Motor neuron (in vitro differentiated cells): ENCODE measurements at regions not wholly inside any gene's neighbourhood (a gene's known extent, or its start where the extent isn't known, plus 50 kb on each side); places are given as distances from the start of the nearest gene placed in this dataset.

Experiments
- ATAC-seq, 8 experiments: fragments of 200-7000 bp; cut with Tn5 transposase; replicated peaks in 6 of 8; 2 replicates each; pipeline ENCODE4 v1.8.0; 2021; ENCODE audit warnings: mild to moderate bottlenecking in 8 of 8, moderate library complexity in 8 of 8
- H3K27ac ChIP-seq, 2 donors: fragments of 250-450 bp; sonication (Bioruptor Pico); 2 replicates each; pipeline ENCODE4 v1.9.0; 2021; ENCODE audit warnings: antibody characterized with exemption in 2 of 2, mild to moderate bottlenecking in 2 of 2, moderate library complexity in 1 of 2
- H3K4me1 ChIP-seq, 2 donors: fragments of 250-450 bp; sonication (Bioruptor Pico); replicated peaks in 1 of 2; 2 replicates each; pipeline ENCODE4 v1.6.1; 2021; ENCODE audit warnings: antibody characterized with exemption in 2 of 2, mild to moderate bottlenecking in 2 of 2, moderate library complexity in 1 of 2
- H3K4me3 ChIP-seq, 5 donors: fragments of 250-450 bp; sonication (Bioruptor Pico); 2 replicates each; pipeline ENCODE4 v1.9.0; 2021; ENCODE audit warnings: antibody characterized with exemption in 5 of 5, mild to moderate bottlenecking in 5 of 5, moderate library complexity in 4 of 5
- WGBS, 10 experiments: fragments of 450-650 bp; shearing (Covaris generic); methylation state at CpG; one replicate each; pipeline ENCODE4 v1.0.0; 2022; 5-methylcytosine and 5-hydroxymethylcytosine counted together
- in situ Hi-C, 9 experiments: fragments of 400-800 bp; cut with MboI; loops; one replicate each; pipeline ENCODE4 v1.15.0; 2021; ENCODE audit warnings: low sequenced_read_pairs in 9 of 9, low pct_unique_long_range_greater_than_20kb in 2 of 9; ENCODE audit not compliant: unreplicated experiment in 9 of 9

DNA sequence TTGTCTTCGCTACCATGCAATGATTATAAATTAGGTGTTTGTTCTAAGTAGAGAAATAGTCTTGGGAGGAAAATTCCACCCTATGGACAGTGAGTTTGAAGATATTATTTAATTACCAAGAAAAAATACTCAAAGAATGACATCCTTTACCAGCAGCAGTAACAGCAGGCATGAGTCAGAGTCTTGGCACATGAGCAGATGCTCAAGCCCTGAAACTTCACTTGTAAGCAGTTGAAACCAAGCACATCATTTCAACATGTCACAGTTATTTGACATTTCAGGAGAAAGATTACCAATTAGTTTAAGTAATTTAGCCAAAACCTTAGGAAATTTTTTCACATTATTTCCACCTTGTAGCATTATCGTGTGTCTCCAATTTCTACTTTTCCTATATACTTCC lies 99.2 kb downstream of the C12orf50 start:
- no peak overlapping the region for H3K4me3 ChIP-seq
- H3K27ac ChIP-seq, result no peak overlapping the region
- ATAC-seq, result peak in 3 of 8 experiments; percentile 21 to 76 (median 66)
- 25 to 100% (median 85%) methylated on average over 1 to 2 of the region's 2 CpGs for WGBS, 10 experiments
- in situ Hi-C loops, result no loop called here
- H3K4me1 ChIP-seq, result no peaks in the 10 kb centered on the region

DNA sequence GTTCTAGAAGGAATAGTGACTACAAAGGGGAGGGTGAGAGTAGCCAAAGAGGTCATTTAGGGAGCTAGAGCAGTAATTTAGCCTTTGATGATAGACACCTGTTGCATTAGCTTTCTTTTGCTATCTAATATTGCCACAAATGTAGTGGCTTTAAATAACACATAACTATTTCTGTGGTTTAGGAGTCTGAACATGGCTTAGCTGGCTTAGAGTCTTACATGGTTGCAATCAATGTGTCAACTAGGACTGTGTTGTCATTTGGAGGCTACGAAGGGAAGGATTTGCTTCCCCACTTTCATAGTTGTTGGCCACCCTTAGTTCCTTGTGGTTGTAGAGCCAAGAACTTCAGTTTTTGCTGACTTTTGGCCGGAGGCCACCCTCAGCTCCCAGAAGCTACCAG lies 99.9 kb downstream of the C12orf50 start:
- ATAC-seq, result no peak
- in situ Hi-C loops, result no loop called here

DNA sequence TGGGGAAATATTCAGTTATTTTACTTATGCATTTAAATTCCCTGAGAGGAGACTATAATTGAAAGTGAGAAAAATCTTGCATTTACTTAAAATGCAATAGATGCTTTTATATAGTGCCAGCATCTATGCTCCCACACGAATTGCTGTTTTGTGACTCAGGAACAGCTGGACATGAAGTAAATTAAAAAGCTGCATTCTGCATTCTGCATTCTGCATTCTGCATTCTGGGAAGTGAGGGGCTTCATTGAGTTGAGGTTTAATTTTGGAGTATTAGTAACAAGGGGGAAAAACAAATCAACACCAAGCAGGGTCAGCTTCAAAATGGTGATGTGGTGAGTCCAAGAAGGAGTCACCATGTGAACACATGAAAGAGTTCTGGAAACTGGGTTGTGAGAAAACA lies 101.2 kb downstream of the C12orf50 start:
- peak in 1 of 8 experiments; percentile 19 for ATAC-seq
- 0 to 80% (median 40%) methylated on average over 1 of the region's 1 CpG; no CpG with 5 or more reads in 3 of the 10 experiments for WGBS, 10 experiments

More for the DNA sequence above, 99.9 kb downstream of the C12orf50 start:
- no peak overlapping the region for H3K4me3 ChIP-seq
- H3K27ac ChIP-seq, result no peak overlapping the region
- no peaks in the 10 kb centered on the region for H3K4me1 ChIP-seq
- 33 to 100% (median 67%) methylated on average over 1 to 2 of the region's 2 CpGs; no CpG with 5 or more reads in 4 of the 10 experiments for WGBS, 10 experiments

DNA sequence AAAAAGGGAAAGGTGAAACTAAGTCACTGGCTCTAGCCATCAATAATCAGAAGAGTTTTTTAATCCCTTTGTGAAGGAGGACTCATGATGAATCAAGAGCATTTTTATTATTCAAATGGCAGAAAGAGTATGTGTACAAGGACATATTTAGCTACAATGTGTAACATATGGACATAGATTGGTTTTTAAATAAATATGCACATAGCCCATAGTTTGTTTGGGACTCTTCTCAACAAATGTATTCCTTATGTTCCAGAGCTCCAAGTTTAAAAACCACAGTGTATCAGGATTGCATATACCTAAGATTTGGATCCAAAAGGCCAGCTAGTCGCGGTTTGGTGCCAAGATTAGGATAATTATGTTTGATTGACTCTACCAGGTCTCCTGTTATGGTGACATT lies 104.2 kb downstream of the C12orf50 start:
- H3K4me1 ChIP-seq, result peaks cover 0 to 3% of the 10 kb centered on the region in 2 donors

More for the DNA sequence above, 101.2 kb downstream of the C12orf50 start:
- Histone ChIP-seq H3K4me1 (no peaks in the 10 kb centered on the region), H3K4me3 (no peak overlapping the region), H3K27ac (no peak overlapping the region)
- in situ Hi-C loops, result no loop called here

DNA sequence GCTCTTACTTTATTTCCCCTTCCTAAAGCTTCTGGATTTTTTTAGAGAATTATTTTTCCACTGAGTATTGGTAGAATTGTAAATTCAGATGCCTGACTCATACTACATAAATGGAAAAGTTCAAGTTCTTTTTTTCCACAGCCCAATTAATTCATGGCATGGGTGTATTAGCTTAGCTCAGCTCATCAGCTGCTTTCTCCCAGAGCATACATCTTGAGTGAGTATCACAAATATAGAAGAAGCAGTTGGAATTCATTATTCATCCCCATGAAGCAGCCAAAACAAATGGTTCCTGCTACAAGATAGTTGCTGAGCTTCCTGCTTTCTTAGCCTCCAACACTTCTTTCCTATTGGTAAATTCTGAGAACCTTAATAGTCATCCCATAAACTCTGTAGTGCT lies 105.1 kb downstream of the C12orf50 start:
- peak in 3 of 8 experiments; percentile 79 to 92 (median 92) for ATAC-seq
- no peak overlapping the region for H3K4me3 ChIP-seq
- H3K4me1 ChIP-seq, result peaks cover 0 to 5% of the 10 kb centered on the region in 2 donors
- no peak overlapping the region for H3K27ac ChIP-seq
- in situ Hi-C loops, result no loop called here

More for the DNA sequence above, 104.2 kb downstream of the C12orf50 start:
- Histone ChIP-seq H3K4me3 (no peak overlapping the region), H3K27ac (no peak overlapping the region)
- WGBS, 10 experiments, result 5 to 93% (median 22%) methylated on average over 2 of the region's 2 CpGs; no CpG with 5 or more reads in 4 of the 10 experiments
- in situ Hi-C loops, result no loop called here
- peak in 1 of 8 experiments; percentile 60 for ATAC-seq

DNA sequence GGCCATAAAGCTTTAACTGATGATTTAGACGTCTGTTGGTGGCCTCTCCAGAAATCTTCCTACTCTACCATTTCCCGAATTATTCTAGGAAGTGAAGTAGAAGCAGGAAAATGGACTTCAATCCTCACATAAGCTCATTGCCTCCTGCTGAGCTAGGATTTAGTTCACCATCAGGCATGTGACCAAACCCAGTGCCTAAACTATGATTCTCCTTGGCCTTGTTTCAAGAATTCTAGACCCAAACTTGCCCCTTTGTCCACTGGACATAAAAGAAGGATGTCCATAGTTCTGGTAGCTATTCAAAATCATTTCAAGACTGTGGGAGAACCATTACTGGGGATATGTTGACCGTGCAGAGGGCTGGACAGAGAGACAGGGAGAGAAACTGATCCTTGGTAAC lies 105.8 kb downstream of the C12orf50 start:
- Histone ChIP-seq H3K4me3 (no peak overlapping the region), H3K4me1 (peaks cover 0 to 5% of the 10 kb centered on the region in 2 donors), H3K27ac (no peak overlapping the region)
- WGBS, 10 experiments, result 5 to 100% (median 86%) methylated on average over 2 to 3 of the region's 3 CpGs; no CpG with 5 or more reads in 1 of the 10 experiments
- in situ Hi-C loops, result no loop called here
- ATAC-seq, result no peak

DNA sequence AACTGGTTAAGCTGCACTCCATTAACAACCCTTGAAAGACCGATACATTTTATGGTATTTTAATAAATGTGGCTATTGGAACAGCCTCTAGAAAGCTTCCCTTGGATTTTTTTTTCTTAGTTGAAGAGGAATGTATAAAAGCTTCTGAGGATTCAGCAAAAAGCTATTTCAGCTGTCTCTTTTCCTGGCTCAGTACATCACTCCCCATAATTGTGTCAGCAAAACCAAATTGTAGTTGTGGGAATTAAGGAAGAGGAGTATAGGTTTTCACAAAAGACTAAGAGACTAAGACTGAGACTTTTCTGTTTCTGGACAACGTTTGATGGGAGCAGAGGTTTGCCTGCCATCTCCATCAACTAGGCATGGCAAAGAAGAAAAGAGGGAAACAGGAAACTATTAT lies 106.5 kb downstream of the C12orf50 start:
- H3K4me3 ChIP-seq, result no peak overlapping the region

DNA sequence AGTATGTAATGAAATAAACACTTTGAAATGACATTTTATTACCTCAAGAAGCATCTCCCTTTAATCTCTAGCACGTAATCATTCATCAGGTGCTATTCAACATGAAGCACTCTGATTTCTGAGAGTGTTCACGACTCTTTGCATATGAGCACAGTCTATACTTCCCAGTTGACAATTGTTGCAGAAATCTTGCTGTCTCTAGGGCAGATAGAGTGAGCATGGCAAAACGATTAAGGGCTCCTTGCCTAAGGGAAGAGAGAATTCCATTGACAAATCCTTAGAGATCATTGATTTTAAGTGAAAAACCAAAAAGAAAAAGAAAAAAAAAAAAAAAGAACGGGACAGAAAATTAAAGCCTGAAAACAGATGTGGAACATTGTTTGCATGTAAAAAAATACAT lies 107.6 kb downstream of the C12orf50 start:
- peaks cover 0 to 5% of the 10 kb centered on the region in 2 donors for H3K4me1 ChIP-seq
- in situ Hi-C loops, result no loop called here
- H3K4me3 ChIP-seq, result no peak overlapping the region
- ATAC-seq, result no peak
- H3K27ac ChIP-seq, result no peak overlapping the region
- WGBS, 10 experiments, result 16 to 84% (median 58%) methylated on average over 2 to 4 of the region's 4 CpGs

More for the DNA sequence above, 106.5 kb downstream of the C12orf50 start:
- Histone ChIP-seq H3K4me1 (peaks cover 0 to 5% of the 10 kb centered on the region in 2 donors), H3K27ac (no peak overlapping the region)
- 8 to 96% (median 55%) methylated on average over 1 to 2 of the region's 2 CpGs; no CpG with 5 or more reads in 2 of the 10 experiments for WGBS, 10 experiments
- in situ Hi-C loops, result no loop called here
- ATAC-seq, result no peak

DNA sequence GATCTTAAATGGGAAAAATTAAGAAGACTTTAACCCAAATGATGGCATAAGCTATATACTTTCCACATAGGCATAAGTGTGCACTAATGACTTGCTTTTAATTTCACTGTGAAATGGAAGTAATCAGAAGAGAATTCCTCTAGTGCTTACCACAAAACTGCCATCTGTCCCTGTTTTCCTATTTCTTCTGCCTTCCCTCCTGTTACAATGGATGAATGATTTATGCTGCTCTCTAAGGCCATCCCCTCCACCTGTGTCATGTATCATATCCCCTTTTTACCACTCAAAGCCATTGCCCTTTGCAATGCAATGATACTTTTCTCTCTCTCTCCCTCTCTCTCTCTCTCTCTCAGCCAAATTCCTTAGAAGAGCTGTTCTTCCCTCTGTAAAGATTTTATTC lies 109.1 kb downstream of the C12orf50 start:
- Histone ChIP-seq H3K27ac (no peak overlapping the region), H3K4me3 (no peak overlapping the region), H3K4me1 (peaks cover 0 to 5% of the 10 kb centered on the region in 2 donors)
- peak in 3 of 8 experiments; percentile 19 to 72 (median 67) for ATAC-seq
- in situ Hi-C loops, result no loop called here

DNA sequence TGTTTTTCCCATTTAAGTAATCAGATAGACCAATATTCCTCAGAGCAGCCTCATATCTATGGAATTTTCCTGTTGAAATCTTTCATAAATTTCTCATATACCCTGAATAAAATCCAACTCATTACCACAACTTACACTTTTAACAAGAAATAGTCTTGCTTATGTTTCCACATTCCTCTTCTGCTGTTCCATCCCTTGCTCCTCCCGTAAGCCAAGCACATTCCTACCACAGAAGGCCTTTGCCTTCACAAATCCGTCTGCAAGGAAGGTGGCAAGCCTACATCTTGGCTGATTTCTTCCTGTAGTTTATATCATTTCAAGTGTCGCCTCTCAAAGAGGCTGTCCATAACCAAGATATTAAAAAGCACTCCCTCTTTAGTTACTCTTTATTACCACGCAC lies 127.7 kb downstream of the C12orf50 start:
- in situ Hi-C loops, result no loop called here

DNA sequence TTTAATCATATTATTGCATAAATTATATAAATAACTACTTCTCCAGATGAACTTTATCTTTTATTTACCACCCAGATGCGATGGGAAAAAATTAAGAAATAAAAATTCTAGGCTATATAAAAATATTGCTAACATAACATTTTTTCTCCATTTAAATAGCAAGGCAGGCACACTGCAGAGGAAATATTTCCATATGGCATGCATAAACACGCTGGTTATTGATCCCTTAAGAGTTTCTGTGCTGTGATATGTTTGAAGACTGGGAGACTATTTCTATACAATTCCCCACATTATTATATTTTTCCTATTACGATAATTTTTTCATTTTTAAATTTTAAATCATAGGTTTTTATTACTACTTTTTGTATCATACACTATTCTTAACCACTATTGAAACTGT lies 131.5 kb downstream of the C12orf50 start:
- 2 to 90% (median 72%) methylated on average over 3 of the region's 3 CpGs; no CpG with 5 or more reads in 1 of the 10 experiments for whole genome bisulfite sequencing, 10 experiments
- Histone ChIP-seq H3K4me1 (no peaks in the 10 kb centered on the region), H3K4me3 (no peak overlapping the region), H3K27ac (no peak overlapping the region)
- ATAC-seq, result peak in 1 of 8 experiments; percentile 76
- in situ Hi-C loops, result no loop called here

More for the DNA sequence above, 127.7 kb downstream of the C12orf50 start:
- H3K27ac ChIP-seq, result no peak overlapping the region
- WGBS, 10 experiments, result 25 to 100% (median 85%) methylated on average over 1 to 4 of the region's 4 CpGs
- H3K4me3 ChIP-seq, result no peak overlapping the region
- no peaks in the 10 kb centered on the region for H3K4me1 ChIP-seq
- no peak for ATAC-seq

DNA sequence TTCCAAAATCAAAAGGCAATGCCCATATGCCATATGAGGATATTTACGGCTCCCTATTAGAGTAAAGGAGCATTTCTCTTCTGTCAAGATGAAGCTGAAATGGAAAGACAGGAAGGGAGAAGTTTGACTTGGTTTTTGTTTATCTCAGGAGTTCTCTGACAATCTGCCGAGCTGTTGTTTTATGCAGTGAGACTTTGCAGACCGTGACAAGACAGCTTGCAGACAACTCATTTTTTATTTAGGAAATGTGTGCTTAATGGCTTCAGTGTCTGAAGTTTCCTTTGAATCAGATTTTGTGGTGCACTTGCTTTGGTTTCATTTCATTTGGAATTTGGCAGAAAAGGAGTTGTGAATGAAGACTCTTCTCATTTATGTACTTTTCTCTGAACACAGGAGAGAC lies 145.4 kb downstream of the C12orf50 start:
- Histone ChIP-seq H3K27ac (no peak overlapping the region), H3K4me3 (no peak overlapping the region), H3K4me1 (no peaks in the 10 kb centered on the region)
- no peak for ATAC-seq
- in situ Hi-C loops, result no loop called here
- WGBS, 10 experiments, result 0 to 86% (median 82%) methylated on average over 1 to 3 of the region's 3 CpGs; no CpG with 5 or more reads in 1 of the 10 experiments

DNA sequence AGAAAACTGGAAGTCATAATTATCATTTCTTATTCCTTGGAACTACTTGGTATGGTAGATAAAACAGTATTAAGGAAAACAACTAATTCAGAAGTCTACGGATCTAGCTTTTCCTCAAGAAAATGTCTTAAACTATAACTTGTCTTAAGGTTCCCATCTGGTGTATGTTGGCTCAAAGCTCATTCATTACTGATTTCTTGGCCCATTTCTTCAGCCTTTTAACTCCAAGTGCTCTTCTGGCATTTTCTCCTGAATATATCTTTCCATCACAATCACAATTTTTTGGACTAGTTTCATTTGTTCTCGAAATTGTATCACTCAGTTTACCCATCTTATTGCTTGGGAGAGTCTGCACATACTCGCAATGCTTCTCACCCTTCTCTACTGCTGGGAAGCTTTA lies 150.1 kb downstream of the C12orf50 start:
- WGBS, 10 experiments, result 21 to 83% (median 52%) methylated on average over 1 to 3 of the region's 3 CpGs; no CpG with 5 or more reads in 1 of the 10 experiments
- H3K4me1 ChIP-seq, result no peaks in the 10 kb centered on the region
- in situ Hi-C loops, result no loop called here
- no peak overlapping the region for H3K27ac ChIP-seq
- ATAC-seq, result no peak
- no peak overlapping the region for H3K4me3 ChIP-seq
